ENCODE measurements at regions not wholly inside any gene's neighbourhood (a gene's known extent, or its start where the extent isn't known, plus 50 kb on each side); places are given as distances from the start of the nearest gene placed in this dataset.

DNA sequence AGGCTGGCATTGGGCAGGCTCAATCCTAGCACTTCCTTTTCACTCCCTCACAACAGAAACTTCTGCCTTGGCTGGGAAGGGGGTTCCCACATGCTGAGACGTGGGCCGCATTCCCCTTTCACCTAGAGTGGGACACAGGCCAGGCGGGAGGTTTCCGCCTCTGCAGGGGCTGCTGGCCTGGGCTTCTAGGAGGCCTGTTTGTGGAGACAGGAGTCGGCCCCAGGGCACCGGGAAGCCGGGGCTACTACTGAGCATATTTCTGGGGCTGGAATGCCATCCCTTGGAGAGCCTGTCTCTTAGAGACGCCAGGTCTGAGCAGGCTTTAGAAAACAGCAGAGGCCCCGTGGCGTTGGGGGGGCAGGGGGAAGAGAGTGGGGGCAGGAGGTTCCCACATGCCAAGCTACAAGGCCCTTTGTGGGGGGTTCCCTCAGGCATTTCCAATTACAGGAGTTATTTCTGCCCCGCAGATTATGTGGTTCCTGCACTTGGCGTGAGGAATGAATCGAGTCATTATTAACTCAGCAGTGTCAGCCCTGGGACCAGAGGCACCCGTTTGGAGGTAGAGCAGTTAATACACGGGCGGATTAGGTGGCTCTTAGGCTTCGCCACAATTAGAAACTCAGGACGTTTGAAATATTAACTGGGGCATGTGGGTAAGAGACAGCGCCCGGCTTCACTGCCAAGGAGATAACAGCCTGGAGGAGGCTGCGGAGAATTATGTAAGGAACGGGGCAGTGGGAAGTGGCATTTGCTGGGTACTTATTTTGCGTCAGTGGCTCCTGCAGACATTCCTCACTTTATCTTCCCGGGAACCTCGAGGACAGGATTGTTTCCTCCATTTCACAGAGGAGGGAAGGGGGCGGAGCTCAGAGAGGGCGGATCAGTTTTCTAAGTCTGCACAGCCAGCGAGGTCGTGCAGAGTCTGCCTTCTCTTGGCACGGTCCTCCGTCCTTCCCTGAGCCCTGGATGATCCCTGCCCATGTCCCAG lies 162.5 kb downstream of the MAF start (continued):
- TF ChIP-seq, protein P1, sequence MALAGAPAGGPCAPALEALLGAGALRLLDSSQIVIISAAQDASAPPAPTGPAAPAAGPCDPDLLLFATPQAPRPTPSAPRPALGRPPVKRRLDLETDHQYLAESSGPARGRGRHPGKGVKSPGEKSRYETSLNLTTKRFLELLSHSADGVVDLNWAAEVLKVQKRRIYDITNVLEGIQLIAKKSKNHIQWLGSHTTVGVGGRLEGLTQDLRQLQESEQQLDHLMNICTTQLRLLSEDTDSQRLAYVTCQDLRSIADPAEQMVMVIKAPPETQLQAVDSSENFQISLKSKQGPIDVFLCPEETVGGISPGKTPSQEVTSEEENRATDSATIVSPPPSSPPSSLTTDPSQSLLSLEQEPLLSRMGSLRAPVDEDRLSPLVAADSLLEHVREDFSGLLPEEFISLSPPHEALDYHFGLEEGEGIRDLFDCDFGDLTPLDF (CRISPR knock-in tag; IDR thresholded peaks at IDR 0.05): no peak
- TF ChIP-seq ZNF785 (CRISPR knock-in tag; IDR thresholded peaks at IDR 0.05): no peak

DNA sequence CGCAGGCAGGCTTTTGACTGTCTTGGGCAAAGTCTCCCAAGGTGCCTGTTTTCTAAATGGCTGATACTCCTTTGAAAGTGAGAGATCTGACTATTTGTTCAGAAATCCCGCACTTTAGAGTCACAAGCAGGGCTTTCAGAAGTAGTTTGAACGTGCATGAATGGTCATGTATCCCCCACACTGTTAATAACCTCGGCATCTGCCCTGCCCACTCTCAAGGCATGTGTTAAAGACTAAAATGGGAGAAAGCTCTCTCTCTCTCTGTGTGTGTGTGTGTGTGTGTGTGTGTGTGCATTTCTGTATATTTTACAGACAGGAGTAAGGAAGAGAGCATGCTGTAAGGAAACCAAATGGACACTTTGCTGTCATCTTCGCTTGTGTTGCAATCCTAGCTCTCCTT lies 163.7 kb downstream of the MAF start:
- no peak for ATAC-seq
- H3K27ac ChIP-seq (ENCODE audit: extremely low read depth, low read depth, low read length): no peak overlapping the region
- no peak for FAIRE-seq
- no peaks in the 10 kb centered on the region for H3K9me1 ChIP-seq (ENCODE audit: control insufficient read depth, insufficient read depth, low read length)
- DNase-seq (ENCODE audit: extremely low read depth in 1 of 4, low spot score in 3 of 4): no peak
- no peaks in the 10 kb centered on the region for H3K4me1 ChIP-seq (replicated peaks in 1 of 2; ENCODE audit: control insufficient read depth in 2 of 2, insufficient read depth in 2 of 2, low read length in 2 of 2)
- ChIA-PET CTCF (ENCODE audit: low intra/inter-chr PET ratio) (no interaction called here), POLR2A (no interaction called here)
- in situ Hi-C loops (cut with MboI) (no loop called here), intact Hi-C loops (cut with micrococcal nuclease) (no loop called here)
- 2% methylated on average over 5 of the region's 5 CpGs for WGBS (ENCODE audit: insufficient coverage, low coverage, missing lambda C conversion rate)
- H3K4me2 ChIP-seq (ENCODE audit: insufficient read depth, low read length): no peak overlapping the region
- H3K9me3 ChIP-seq (replicated peaks; ENCODE audit: control insufficient read depth, insufficient read depth, low read depth, low read length): no peaks in the 10 kb centered on the region
- H2AFZ ChIP-seq (ENCODE audit: low read depth, low read length): no peak overlapping the region
- H4K20me1 ChIP-seq (replicated peaks; ENCODE audit: control insufficient read depth, insufficient read depth, low read length): no peaks in the 10 kb centered on the region
- no peak overlapping the region for H3K4me3 ChIP-seq
- H3K9ac ChIP-seq (ENCODE audit: insufficient read depth in 1 of 2, low read depth in 2 of 2, low read length in 2 of 2): no peak overlapping the region
- no TSS peak for BruUV-seq (replicated peaks)
- H3K27me3 ChIP-seq (ENCODE audit: control insufficient read depth in 2 of 2, insufficient read depth in 2 of 2, low read length in 2 of 2): peaks cover 23 to 51% of the 10 kb centered on the region in 2 experiments
- H3K36me3 ChIP-seq (ENCODE audit: control insufficient read depth, insufficient read depth, low read length): no peaks in the 10 kb centered on the region
- no peaks in the 10 kb centered on the region for H3K79me2 ChIP-seq (ENCODE audit: control insufficient read depth, insufficient read depth, low read length)
- no peak for TF ChIP-seq BMI1 (IDR thresholded peaks at IDR 0.05; ENCODE audit: low read length)
- TF ChIP-seq, protein P2, sequence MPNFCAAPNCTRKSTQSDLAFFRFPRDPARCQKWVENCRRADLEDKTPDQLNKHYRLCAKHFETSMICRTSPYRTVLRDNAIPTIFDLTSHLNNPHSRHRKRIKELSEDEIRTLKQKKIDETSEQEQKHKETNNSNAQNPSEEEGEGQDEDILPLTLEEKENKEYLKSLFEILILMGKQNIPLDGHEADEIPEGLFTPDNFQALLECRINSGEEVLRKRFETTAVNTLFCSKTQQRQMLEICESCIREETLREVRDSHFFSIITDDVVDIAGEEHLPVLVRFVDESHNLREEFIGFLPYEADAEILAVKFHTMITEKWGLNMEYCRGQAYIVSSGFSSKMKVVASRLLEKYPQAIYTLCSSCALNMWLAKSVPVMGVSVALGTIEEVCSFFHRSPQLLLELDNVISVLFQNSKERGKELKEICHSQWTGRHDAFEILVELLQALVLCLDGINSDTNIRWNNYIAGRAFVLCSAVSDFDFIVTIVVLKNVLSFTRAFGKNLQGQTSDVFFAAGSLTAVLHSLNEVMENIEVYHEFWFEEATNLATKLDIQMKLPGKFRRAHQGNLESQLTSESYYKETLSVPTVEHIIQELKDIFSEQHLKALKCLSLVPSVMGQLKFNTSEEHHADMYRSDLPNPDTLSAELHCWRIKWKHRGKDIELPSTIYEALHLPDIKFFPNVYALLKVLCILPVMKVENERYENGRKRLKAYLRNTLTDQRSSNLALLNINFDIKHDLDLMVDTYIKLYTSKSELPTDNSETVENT (CRISPR knock-in tag; IDR thresholded peaks at IDR 0.05): no peak
- TF ChIP-seq ARID2 (IDR thresholded peaks at IDR 0.05): no peak
- TF ChIP-seq, protein P3, sequence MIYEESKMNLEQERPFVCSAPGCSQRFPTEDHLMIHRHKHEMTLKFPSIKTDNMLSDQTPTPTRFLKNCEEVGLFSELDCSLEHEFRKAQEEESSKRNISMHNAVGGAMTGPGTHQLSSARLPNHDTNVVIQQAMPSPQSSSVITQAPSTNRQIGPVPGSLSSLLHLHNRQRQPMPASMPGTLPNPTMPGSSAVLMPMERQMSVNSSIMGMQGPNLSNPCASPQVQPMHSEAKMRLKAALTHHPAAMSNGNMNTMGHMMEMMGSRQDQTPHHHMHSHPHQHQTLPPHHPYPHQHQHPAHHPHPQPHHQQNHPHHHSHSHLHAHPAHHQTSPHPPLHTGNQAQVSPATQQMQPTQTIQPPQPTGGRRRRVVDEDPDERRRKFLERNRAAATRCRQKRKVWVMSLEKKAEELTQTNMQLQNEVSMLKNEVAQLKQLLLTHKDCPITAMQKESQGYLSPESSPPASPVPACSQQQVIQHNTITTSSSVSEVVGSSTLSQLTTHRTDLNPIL (CRISPR knock-in tag; IDR thresholded peaks at IDR 0.05): no peak
- TF ChIP-seq, protein P4, sequence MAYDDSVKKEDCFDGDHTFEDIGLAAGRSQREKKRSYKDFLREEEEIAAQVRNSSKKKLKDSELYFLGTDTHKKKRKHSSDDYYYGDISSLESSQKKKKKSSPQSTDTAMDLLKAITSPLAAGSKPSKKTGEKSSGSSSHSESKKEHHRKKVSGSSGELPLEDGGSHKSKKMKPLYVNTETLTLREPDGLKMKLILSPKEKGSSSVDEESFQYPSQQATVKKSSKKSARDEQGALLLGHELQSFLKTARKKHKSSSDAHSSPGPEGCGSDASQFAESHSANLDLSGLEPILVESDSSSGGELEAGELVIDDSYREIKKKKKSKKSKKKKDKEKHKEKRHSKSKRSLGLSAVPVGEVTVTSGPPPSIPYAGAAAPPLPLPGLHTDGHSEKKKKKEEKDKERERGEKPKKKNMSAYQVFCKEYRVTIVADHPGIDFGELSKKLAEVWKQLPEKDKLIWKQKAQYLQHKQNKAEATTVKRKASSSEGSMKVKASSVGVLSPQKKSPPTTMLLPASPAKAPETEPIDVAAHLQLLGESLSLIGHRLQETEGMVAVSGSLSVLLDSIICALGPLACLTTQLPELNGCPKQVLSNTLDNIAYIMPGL (CRISPR knock-in tag; IDR thresholded peaks at IDR 0.05): no peak
- TF ChIP-seq, protein P5, sequence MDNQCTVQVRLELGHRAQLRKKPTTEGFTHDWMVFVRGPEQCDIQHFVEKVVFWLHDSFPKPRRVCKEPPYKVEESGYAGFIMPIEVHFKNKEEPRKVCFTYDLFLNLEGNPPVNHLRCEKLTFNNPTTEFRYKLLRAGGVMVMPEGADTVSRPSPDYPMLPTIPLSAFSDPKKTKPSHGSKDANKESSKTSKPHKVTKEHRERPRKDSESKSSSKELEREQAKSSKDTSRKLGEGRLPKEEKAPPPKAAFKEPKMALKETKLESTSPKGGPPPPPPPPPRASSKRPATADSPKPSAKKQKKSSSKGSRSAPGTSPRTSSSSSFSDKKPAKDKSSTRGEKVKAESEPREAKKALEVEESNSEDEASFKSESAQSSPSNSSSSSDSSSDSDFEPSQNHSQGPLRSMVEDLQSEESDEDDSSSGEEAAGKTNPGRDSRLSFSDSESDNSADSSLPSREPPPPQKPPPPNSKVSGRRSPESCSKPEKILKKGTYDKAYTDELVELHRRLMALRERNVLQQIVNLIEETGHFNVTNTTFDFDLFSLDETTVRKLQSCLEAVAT (IDR thresholded peaks at IDR 0.05): no peak
- TF ChIP-seq C11orf30 (IDR thresholded peaks at IDR 0.05; ENCODE audit: low read depth): no peak
- no peak for TF ChIP-seq ZNF431 (CRISPR knock-in tag; IDR thresholded peaks at IDR 0.05)
- TF ChIP-seq HCFC1 (IDR thresholded peaks at IDR 0.05; ENCODE audit: low read depth, low read length): no peak
- no peak for TF ChIP-seq CAMTA2 (CRISPR knock-in tag; conservative IDR thresholded peaks at IDR 0.05)
